Naive B cell (primary cell): ENCODE measurements at regions not wholly inside any gene's neighbourhood (a gene's known extent, or its start where the extent isn't known, plus 50 kb on each side); places are given as distances from the start of the nearest gene placed in this dataset.

Experiments
- ATAC-seq, 2 donors: fragments of 150-1000 bp; cut with Tn5 transposase; 2 replicates each; pipeline ENCODE4 v1.10.0; 2021; ENCODE audit warnings: low read depth in 2 of 2, mild to moderate bottlenecking in 2 of 2, moderate library complexity in 2 of 2
- DNase-seq: peaks from one replicate; pipeline ENCODE4 v3.0.0; 2022
- H3K27ac Mint-ChIP-seq, 6 donors: one replicate each; pipeline ENCODE4 v1.8.0; 2020 to 2022; ENCODE audit warnings: mild to moderate bottlenecking in 6 of 6, mixed read lengths in 6 of 6, moderate library complexity in 5 of 6, inconsistent platforms in 2 of 6
- H3K27me3 Mint-ChIP-seq, 3 donors: one replicate each; pipeline ENCODE4 v1.8.0; 2021 to 2022; ENCODE audit warnings: mixed read lengths in 3 of 3, mild to moderate bottlenecking in 1 of 3
- H3K36me3 Mint-ChIP-seq, 2 donors: one replicate each; pipeline ENCODE4 v1.8.0; 2020 to 2022; ENCODE audit warnings: mixed read lengths in 2 of 2, inconsistent platforms in 1 of 2, mild to moderate bottlenecking in 1 of 2
- H3K4me1 Mint-ChIP-seq, 3 donors: one replicate each; pipeline ENCODE4 v1.8.0; 2020 to 2022; ENCODE audit warnings: mixed read lengths in 3 of 3, inconsistent platforms in 1 of 3, mild to moderate bottlenecking in 1 of 3, moderate library complexity in 1 of 3
- H3K4me3 Mint-ChIP-seq, 8 donors: one replicate each; pipeline ENCODE4 v1.8.0; 2020 to 2022; ENCODE audit warnings: mild to moderate bottlenecking in 8 of 8, mixed read lengths in 8 of 8, moderate library complexity in 8 of 8, inconsistent platforms in 2 of 8
- H3K9me3 Mint-ChIP-seq, 7 donors: one replicate each; pipeline ENCODE4 v1.8.0; 2020 to 2022; ENCODE audit warnings: mixed read lengths in 7 of 7, mild to moderate bottlenecking in 5 of 7, inconsistent platforms in 2 of 7, moderate library complexity in 1 of 7

- no peak for DNase-seq
- H3K4me1 Mint-ChIP-seq: peaks cover 3 to 10% (median 3%) of the 10 kb centered on the region in 3 donors
- H3K4me3 Mint-ChIP-seq: no peak overlapping the region
- peaks cover 0 to 4% (median 2%) of the 10 kb centered on the region in 7 donors for H3K9me3 Mint-ChIP-seq
- no peak overlapping the region for H3K27ac Mint-ChIP-seq
- no peaks in the 10 kb centered on the region for H3K36me3 Mint-ChIP-seq
- no peaks in the 10 kb centered on the region for H3K27me3 Mint-ChIP-seq
- ATAC-seq: no peak
Measured at GRCh38 chr5:8954801-8955200, 591.1 kb downstream of the SEMA5A start.

- H3K9me3 Mint-ChIP-seq: peaks cover 0 to 4% (median 0%) of the 10 kb centered on the region in 7 donors
- H3K27ac Mint-ChIP-seq: no peak overlapping the region
- DNase-seq (no peak), ATAC-seq (no peak)
- H3K4me3 Mint-ChIP-seq: no peak overlapping the region
- H3K27me3 Mint-ChIP-seq: no peaks in the 10 kb centered on the region
- no peaks in the 10 kb centered on the region for H3K4me1 Mint-ChIP-seq
- H3K36me3 Mint-ChIP-seq: no peaks in the 10 kb centered on the region
Measured at GRCh38 chr5:8956659-8957058, 589.2 kb downstream of the SEMA5A start.

- DNase-seq: no peak
- H3K4me1 Mint-ChIP-seq: no peaks in the 10 kb centered on the region
- H3K36me3 Mint-ChIP-seq: no peaks in the 10 kb centered on the region
- H3K27ac Mint-ChIP-seq: no peak overlapping the region
- ATAC-seq: no peak
- no peak overlapping the region for H3K4me3 Mint-ChIP-seq
- no peaks in the 10 kb centered on the region for H3K27me3 Mint-ChIP-seq
- peaks cover 0 to 4% (median 0%) of the 10 kb centered on the region in 7 donors for H3K9me3 Mint-ChIP-seq
Measured at GRCh38 chr5:8958602-8959001, 587.3 kb downstream of the SEMA5A start.

GRCh38 chr5:8961219-8961618, 584.7 kb downstream of the SEMA5A start:
- DNase-seq: no peak
- Mint-ChIP-seq H3K4me1 (no peaks in the 10 kb centered on the region), H3K36me3 (no peaks in the 10 kb centered on the region), H3K9me3 (peaks cover 3 to 12% (median 5%) of the 10 kb centered on the region in 7 donors), H3K4me3 (no peak overlapping the region), H3K27ac (no peak overlapping the region), H3K27me3 (no peaks in the 10 kb centered on the region)
- ATAC-seq: no peak

- Mint-ChIP-seq H3K27ac (no peak overlapping the region), H3K9me3 (peaks cover 3 to 17% (median 7%) of the 10 kb centered on the region in 7 donors), H3K4me1 (no peaks in the 10 kb centered on the region), H3K4me3 (no peak overlapping the region), H3K36me3 (no peaks in the 10 kb centered on the region), H3K27me3 (no peaks in the 10 kb centered on the region)
- no peak for DNase-seq
- no peak for ATAC-seq
Measured at GRCh38 chr5:8961956-8962355, 583.9 kb downstream of the SEMA5A start.

GRCh38 chr5:8981016-8981415, 564.9 kb downstream of the SEMA5A start:
- no peak overlapping the region for H3K27ac Mint-ChIP-seq
- peaks cover 0 to 3% (median 0%) of the 10 kb centered on the region in 3 donors for H3K27me3 Mint-ChIP-seq
- H3K4me1 Mint-ChIP-seq: no peaks in the 10 kb centered on the region
- ATAC-seq (no peak), DNase-seq (no peak)
- H3K9me3 Mint-ChIP-seq: peaks cover 0 to 6% (median 0%) of the 10 kb centered on the region in 7 donors
- H3K4me3 Mint-ChIP-seq: no peak overlapping the region
- H3K36me3 Mint-ChIP-seq: no peaks in the 10 kb centered on the region

GRCh38 chr5:8981496-8981895, 564.4 kb downstream of the SEMA5A start:
- no peak overlapping the region for H3K27ac Mint-ChIP-seq
- ATAC-seq (no peak), DNase-seq (no peak)
- no peaks in the 10 kb centered on the region for H3K36me3 Mint-ChIP-seq
- no peak overlapping the region for H3K4me3 Mint-ChIP-seq
- H3K9me3 Mint-ChIP-seq: peaks cover 0 to 6% (median 0%) of the 10 kb centered on the region in 7 donors
- H3K27me3 Mint-ChIP-seq: peaks cover 0 to 3% (median 0%) of the 10 kb centered on the region in 3 donors
- H3K4me1 Mint-ChIP-seq: no peaks in the 10 kb centered on the region

GRCh38 chr5:8984386-8984785, 561.5 kb downstream of the SEMA5A start:
- H3K27me3 Mint-ChIP-seq: peaks cover 0 to 3% (median 0%) of the 10 kb centered on the region in 3 donors
- ATAC-seq: no peak

More at GRCh38 chr5:8984386-8984785, 561.5 kb downstream of the SEMA5A start:
- Mint-ChIP-seq H3K27ac (no peak overlapping the region), H3K36me3 (no peaks in the 10 kb centered on the region), H3K4me1 (no peaks in the 10 kb centered on the region), H3K9me3 (peaks cover 0 to 9% (median 3%) of the 10 kb centered on the region in 7 donors), H3K4me3 (no peak overlapping the region)
- DNase-seq: no peak
